Lung microvascular endothelial cell (primary cell): ENCODE measurements at regions not wholly inside any gene's neighbourhood (a gene's known extent, or its start where the extent isn't known, plus 50 kb on each side); places are given as distances from the start of the nearest gene placed in this dataset.
"Not testable (repeated sequence)": the region's sequence is repeated elsewhere in the genome, so short reads cannot be mapped to it uniquely, and the experiment has no call there.

Experiments
- DNase-seq, 2 donors: peaks; one replicate each; pipeline versions ENCODE4 v3.0.0 to v3.0.0-alpha.2; 2010; ENCODE audit warnings: low read depth in 2 of 2

GRCh38 chr9:61953108-61953507 is 763.3 kb downstream of the SPATA31A7 start:
- DNase-seq, result peak in 1 of 2 donors; percentile 47

GRCh38 chr9:61971635-61972034 is 781.8 kb downstream of the SPATA31A7 start:
- DNase-seq, result peak in 1 of 2 donors; percentile 9

- not testable (repeated sequence) for DNase-seq
Observed at GRCh38 chr9:61974501-61974900, 784.7 kb downstream of the SPATA31A7 start.

GRCh38 chr9:61976318-61976717 is 786.5 kb downstream of the SPATA31A7 start:
- DNase-seq, result not testable (repeated sequence)

GRCh38 chr9:61982727-61983126 is 792.9 kb downstream of the SPATA31A7 start:
- peak in 1 of 2 donors; percentile 0 for DNase-seq

GRCh38 chr9:61983441-61983840 is 793.6 kb downstream of the SPATA31A7 start:
- DNase-seq, result not testable (repeated sequence)

- DNase-seq, result peak in 1 of 2 donors; percentile 0
Observed at GRCh38 chr9:61983954-61984353, 794.1 kb downstream of the SPATA31A7 start.

GRCh38 chr9:61984513-61984912 is 794.7 kb downstream of the SPATA31A7 start:
- DNase-seq, result not testable (repeated sequence)

- DNase-seq, result not testable (repeated sequence)
Observed at GRCh38 chr9:61992110-61992509, 802.3 kb downstream of the SPATA31A7 start.

- not testable (repeated sequence) for DNase-seq
Observed at GRCh38 chr9:62032441-62032840, 842.6 kb downstream of the SPATA31A7 start.

- DNase-seq, result not testable (repeated sequence)
Observed at GRCh38 chr9:62038260-62038659, 848.4 kb downstream of the SPATA31A7 start.

- not testable (repeated sequence) for DNase-seq
Observed at GRCh38 chr9:62058155-62058554, 868.3 kb downstream of the SPATA31A7 start.

GRCh38 chr9:62071043-62071442 is 881.2 kb downstream of the SPATA31A7 start:
- DNase-seq, result not testable (repeated sequence)

- DNase-seq, result not testable (repeated sequence)
Observed at GRCh38 chr9:62073401-62073800, 883.6 kb downstream of the SPATA31A7 start.

- DNase-seq, result not testable (repeated sequence)
Observed at GRCh38 chr9:62084245-62084644, 894.4 kb downstream of the SPATA31A7 start.

- not testable (repeated sequence) for DNase-seq
Observed at GRCh38 chr9:62095714-62096345, 906.0 kb downstream of the SPATA31A7 start.

- DNase-seq, result not testable (repeated sequence)
Observed at GRCh38 chr9:62110486-62110885, 920.6 kb downstream of the SPATA31A7 start.

GRCh38 chr9:62116951-62117640 is 927.3 kb downstream of the SPATA31A7 start:
- not testable (repeated sequence) for DNase-seq

GRCh38 chr9:62119656-62120055 is 929.8 kb downstream of the SPATA31A7 start:
- not testable (repeated sequence) for DNase-seq

- DNase-seq, result not testable (repeated sequence)
Observed at GRCh38 chr9:62125631-62126611, 936.1 kb downstream of the SPATA31A7 start.

GRCh38 chr9:62135022-62135421 is 945.2 kb downstream of the SPATA31A7 start:
- DNase-seq, result not testable (repeated sequence)

- not testable (repeated sequence) for DNase-seq
Observed at GRCh38 chr9:62145648-62146047, 955.8 kb downstream of the SPATA31A7 start.
